NCI-H1105 (cell line): ENCODE measurements at regions not wholly inside any gene's neighbourhood (a gene's known extent, or its start where the extent isn't known, plus 50 kb on each side); places are given as distances from the start of the nearest gene placed in this dataset.
"Not testable (repeated sequence)": the region's sequence is repeated elsewhere in the genome, so short reads cannot be mapped to it uniquely, and the experiment has no call there.

Source experiments
- DNase-seq: peaks from one replicate; lab custom pipeline; 2025; lab: John Stamatoyannopoulos, UW

- not testable (repeated sequence) for DNase-seq
Observed at GRCh38 chr14:27799066-27800028, 967.2 kb upstream of the FOXG1 start.

GRCh38 chr14:27817746-27818430 lies 948.7 kb upstream of the FOXG1 start:
- DNase-seq, result not testable (repeated sequence)

GRCh38 chr14:27826149-27826548 lies 940.4 kb upstream of the FOXG1 start:
- not testable (repeated sequence) for DNase-seq

- not testable (repeated sequence) for DNase-seq
Observed at GRCh38 chr14:27831978-27832377, 934.6 kb upstream of the FOXG1 start.

- DNase-seq, result not testable (repeated sequence)
Observed at GRCh38 chr14:27833001-27833400, 933.6 kb upstream of the FOXG1 start.

- DNase-seq, result peak; percentile 10
Observed at GRCh38 chr14:27836386-27836785, 930.2 kb upstream of the FOXG1 start.

GRCh38 chr14:27845241-27845850 lies 921.2 kb upstream of the FOXG1 start:
- DNase-seq, result no peak

- no peak for DNase-seq
Observed at GRCh38 chr14:27845902-27846301, 920.7 kb upstream of the FOXG1 start.

GRCh38 chr14:27847480-27847879 lies 919.1 kb upstream of the FOXG1 start:
- DNase-seq, result not testable (repeated sequence)

- not testable (repeated sequence) for DNase-seq
Observed at GRCh38 chr14:27849193-27849592, 917.4 kb upstream of the FOXG1 start.

- no peak for DNase-seq
Observed at GRCh38 chr14:27862684-27863083, 903.9 kb upstream of the FOXG1 start.

GRCh38 chr14:27863166-27863565 lies 903.4 kb upstream of the FOXG1 start:
- DNase-seq, result no peak

- no peak for DNase-seq
Observed at GRCh38 chr14:27881063-27881462, 885.5 kb upstream of the FOXG1 start.

GRCh38 chr14:27881646-27882045 lies 884.9 kb upstream of the FOXG1 start:
- DNase-seq, result no peak

GRCh38 chr14:27886256-27886655 lies 880.3 kb upstream of the FOXG1 start:
- no peak for DNase-seq

GRCh38 chr14:27890259-27890658 lies 876.3 kb upstream of the FOXG1 start:
- DNase-seq, result no peak

- not testable (repeated sequence) for DNase-seq
Observed at GRCh38 chr14:27908484-27908883, 858.1 kb upstream of the FOXG1 start.

- DNase-seq, result no peak
Observed at GRCh38 chr14:27916326-27916725, 850.3 kb upstream of the FOXG1 start.

- DNase-seq, result no peak
Observed at GRCh38 chr14:27917896-27918295, 848.7 kb upstream of the FOXG1 start.

GRCh38 chr14:27927519-27927918 lies 839.1 kb upstream of the FOXG1 start:
- no peak for DNase-seq

GRCh38 chr14:27929797-27930347 lies 836.7 kb upstream of the FOXG1 start:
- peak; percentile 29 for DNase-seq

- DNase-seq, result no peak
Observed at GRCh38 chr14:27938392-27938791, 828.2 kb upstream of the FOXG1 start.
